Cardiac muscle cell (in vitro differentiated cells and primary cell): ENCODE measurements at regions not wholly inside any gene's neighbourhood (a gene's known extent, or its start where the extent isn't known, plus 50 kb on each side); places are given as distances from the start of the nearest gene placed in this dataset.
A peak's percentile ranks its signal among the peaks of the same experiment; 100 is the strongest.

Experiments used
- DNase-seq, 2 donors: peaks; one replicate each; pipeline versions ENCODE4 v3.0.0 to v3.0.0-alpha.2; 2010 to 2017; ENCODE audit warnings: low read depth in 1 of 2, low spot score in 1 of 2
- H3K27ac ChIP-seq: fragments of 200-600 bp; sonication (generic); 2 replicates; pipeline ENCODE4 v1.5.1; 2016
- H3K27me3 ChIP-seq: fragments of 200-600 bp; sonication (generic); 2 replicates; pipeline ENCODE4 v1.6.0; 2016; ENCODE audit warnings: control low read depth
- H3K36me3 ChIP-seq: fragments of 200-600 bp; sonication (generic); 2 replicates; pipeline ENCODE4 v1.5.1; 2016; ENCODE audit warnings: control low read depth
- H3K4me1 ChIP-seq: fragments of 200-600 bp; sonication (generic); 2 replicates; pipeline ENCODE4 v1.8.1; 2017; ENCODE audit warnings: low read depth, mild to moderate bottlenecking, mixed run types
- H3K4me3 ChIP-seq: fragments of 200-600 bp; sonication (generic); 2 replicates; pipeline ENCODE4 v1.5.1; 2016; ENCODE audit warnings: mild to moderate bottlenecking
- H3K9me3 ChIP-seq: fragments of 200-600 bp; sonication (generic); 2 replicates; pipeline ENCODE4 v1.5.1; 2017; ENCODE audit warnings: low read depth, mild to moderate bottlenecking, control low read depth
- TF ChIP-seq, protein P1 (sequence below): IDR thresholded peaks from 2 replicates; pipeline ENCODE4 v1.5.1; 2012; ENCODE audit warnings: low read depth, mild to moderate bottlenecking, low read length

GRCh38 chrX:45630078-45630477 lies 429.4 kb upstream of the DIPK2B start:
- H3K9me3 ChIP-seq = no peaks in the 10 kb centered on the region
- TF ChIP-seq, protein P1, sequence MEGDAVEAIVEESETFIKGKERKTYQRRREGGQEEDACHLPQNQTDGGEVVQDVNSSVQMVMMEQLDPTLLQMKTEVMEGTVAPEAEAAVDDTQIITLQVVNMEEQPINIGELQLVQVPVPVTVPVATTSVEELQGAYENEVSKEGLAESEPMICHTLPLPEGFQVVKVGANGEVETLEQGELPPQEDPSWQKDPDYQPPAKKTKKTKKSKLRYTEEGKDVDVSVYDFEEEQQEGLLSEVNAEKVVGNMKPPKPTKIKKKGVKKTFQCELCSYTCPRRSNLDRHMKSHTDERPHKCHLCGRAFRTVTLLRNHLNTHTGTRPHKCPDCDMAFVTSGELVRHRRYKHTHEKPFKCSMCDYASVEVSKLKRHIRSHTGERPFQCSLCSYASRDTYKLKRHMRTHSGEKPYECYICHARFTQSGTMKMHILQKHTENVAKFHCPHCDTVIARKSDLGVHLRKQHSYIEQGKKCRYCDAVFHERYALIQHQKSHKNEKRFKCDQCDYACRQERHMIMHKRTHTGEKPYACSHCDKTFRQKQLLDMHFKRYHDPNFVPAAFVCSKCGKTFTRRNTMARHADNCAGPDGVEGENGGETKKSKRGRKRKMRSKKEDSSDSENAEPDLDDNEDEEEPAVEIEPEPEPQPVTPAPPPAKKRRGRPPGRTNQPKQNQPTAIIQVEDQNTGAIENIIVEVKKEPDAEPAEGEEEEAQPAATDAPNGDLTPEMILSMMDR = no peak
- H3K36me3 ChIP-seq = no peaks in the 10 kb centered on the region
- H3K27ac ChIP-seq = no peak overlapping the region
- no peaks in the 10 kb centered on the region for H3K27me3 ChIP-seq
- no peaks in the 10 kb centered on the region for H3K4me1 ChIP-seq
- no peak for DNase-seq
- no peak overlapping the region for H3K4me3 ChIP-seq

GRCh38 chrX:45628041-45628440 lies 427.4 kb upstream of the DIPK2B start:
- Histone ChIP-seq H3K36me3 (no peaks in the 10 kb centered on the region), H3K4me3 (no peak overlapping the region), H3K9me3 (no peaks in the 10 kb centered on the region), H3K27me3 (no peaks in the 10 kb centered on the region), H3K27ac (no peak overlapping the region), H3K4me1 (no peaks in the 10 kb centered on the region)
- DNase-seq = no peak
- TF ChIP-seq, protein P1 = no peak

GRCh38 chrX:45623266-45623665 lies 422.6 kb upstream of the DIPK2B start:
- no peak overlapping the region for H3K27ac ChIP-seq
- peak in 1 of 2 donors; percentile 79 for DNase-seq
- no peaks in the 10 kb centered on the region for H3K9me3 ChIP-seq

GRCh38 chrX:45622538-45622937 lies 421.9 kb upstream of the DIPK2B start:
- no peak for DNase-seq
- Histone ChIP-seq H3K27ac (no peak overlapping the region), H3K36me3 (no peaks in the 10 kb centered on the region), H3K27me3 (no peaks in the 10 kb centered on the region), H3K9me3 (no peaks in the 10 kb centered on the region), H3K4me3 (no peak overlapping the region), H3K4me1 (peaks cover 2% of the 10 kb centered on the region)
- TF ChIP-seq, protein P1 = no peak

More at GRCh38 chrX:45623266-45623665, 422.6 kb upstream of the DIPK2B start:
- H3K36me3 ChIP-seq = no peaks in the 10 kb centered on the region
- no peaks in the 10 kb centered on the region for H3K27me3 ChIP-seq
- H3K4me1 ChIP-seq = peaks cover 2% of the 10 kb centered on the region
- TF ChIP-seq, protein P1 = no peak
- H3K4me3 ChIP-seq = no peak overlapping the region

DNA sequence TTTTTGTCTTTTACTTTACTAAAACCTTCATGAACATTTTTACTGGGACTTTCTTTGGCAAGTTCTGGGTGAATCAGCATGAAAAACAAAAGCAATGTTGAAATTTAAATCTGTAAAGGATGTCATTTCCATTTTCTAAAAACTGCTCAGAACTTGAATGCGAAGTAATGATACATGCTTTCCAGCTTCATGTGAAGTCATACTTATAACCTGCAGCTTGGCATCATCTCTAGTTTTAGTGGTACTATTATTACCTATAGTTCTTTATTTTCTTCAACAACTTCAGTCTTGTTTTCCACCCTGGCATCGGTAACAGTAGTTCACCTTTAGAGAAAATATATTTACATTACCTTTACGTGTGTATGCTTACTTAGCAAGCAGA lies 421.4 kb upstream of the DIPK2B start:
- Histone ChIP-seq H3K27me3 (no peaks in the 10 kb centered on the region), H3K4me3 (no peak overlapping the region), H3K4me1 (peaks cover 2% of the 10 kb centered on the region), H3K9me3 (no peaks in the 10 kb centered on the region), H3K27ac (no peak overlapping the region), H3K36me3 (no peaks in the 10 kb centered on the region)
- TF ChIP-seq, protein P1 = no peak
- no peak for DNase-seq
